Loucy (cell line): ENCODE measurements at regions not wholly inside any gene's neighbourhood (a gene's known extent, or its start where the extent isn't known, plus 50 kb on each side); places are given as distances from the start of the nearest gene placed in this dataset.
"Not testable (repeated sequence)": the region's sequence is repeated elsewhere in the genome, so short reads cannot be mapped to it uniquely, and the experiment has no call there.

Source experiments
- H2AFZ ChIP-seq: fragments of 200-600 bp; sonication (generic); 2 replicates; pipeline ENCODE4 v1.6.0; 2016; ENCODE audit warnings: antibody characterized with exemption, mild to moderate bottlenecking, low read length, moderate library complexity
- H3F3A ChIP-seq: fragments of 200-600 bp; 2 replicates; pipeline ENCODE4 v1.6.0; 2016; ENCODE audit warnings: antibody characterized with exemption, low read depth, mild to moderate bottlenecking
- H3K27me3 ChIP-seq: fragments of 200-600 bp; sonication (generic); 2 replicates; pipeline ENCODE4 v1.6.1; 2014; ENCODE audit warnings: low read length, mild to moderate bottlenecking; ENCODE audit not compliant: insufficient read depth, poor library complexity, severe bottlenecking
- H3K36me3 ChIP-seq: fragments of 200-600 bp; sonication (generic); 2 replicates; pipeline ENCODE4 v1.6.1; 2016; ENCODE audit warnings: low read length; ENCODE audit not compliant: insufficient read depth
- H3K4me1 ChIP-seq: fragments of 200-600 bp; sonication (generic); 2 replicates; pipeline ENCODE4 v1.5.1; 2014; ENCODE audit warnings: low read length, mild to moderate bottlenecking; ENCODE audit not compliant: insufficient read depth, poor library complexity, severe bottlenecking
- H3K4me2 ChIP-seq: fragments of 200-600 bp; sonication (generic); 2 replicates; pipeline ENCODE4 v1.6.0; 2014; ENCODE audit warnings: antibody characterized with exemption, low read length, low read depth, mild to moderate bottlenecking; ENCODE audit not compliant: poor library complexity, severe bottlenecking
- H3K4me3 ChIP-seq: fragments of 200-600 bp; sonication (generic); 2 replicates; pipeline ENCODE4 v1.5.1; 2014; ENCODE audit warnings: low read length, mild to moderate bottlenecking, mixed read lengths; ENCODE audit not compliant: poor library complexity, severe bottlenecking
- H3K79me2 ChIP-seq: fragments of 200-600 bp; sonication (generic); 2 replicates; pipeline ENCODE4 v1.6.1; 2014; ENCODE audit warnings: low read length; ENCODE audit not compliant: insufficient read depth
- H3K9ac ChIP-seq: fragments of 200-600 bp; sonication (generic); 2 replicates; pipeline ENCODE4 v1.6.0; 2014; ENCODE audit warnings: mild to moderate bottlenecking, low read depth, low read length, moderate library complexity; ENCODE audit not compliant: poor library complexity, severe bottlenecking
- H3K9me2 ChIP-seq: fragments of 200-600 bp; sonication (generic); replicated peaks from 2 replicates; pipeline ENCODE4 v1.6.1; 2016; ENCODE audit warnings: low read depth, low read length, mixed read lengths
- H3K9me3 ChIP-seq: fragments of 200-600 bp; sonication (generic); 2 replicates; pipeline ENCODE4 v1.6.1; 2014; ENCODE audit warnings: mild to moderate bottlenecking, antibody characterized with exemption, low read length, low read depth; ENCODE audit not compliant: insufficient read depth
- H4K20me1 ChIP-seq: fragments of 200-600 bp; sonication (generic); 2 replicates; pipeline ENCODE4 v1.6.0; 2014; ENCODE audit warnings: antibody characterized with exemption, low read length, mild to moderate bottlenecking; ENCODE audit not compliant: insufficient read depth, poor library complexity, severe bottlenecking
- CTCF ChIP-seq: fragments of 200-600 bp; sonication (generic); conservative IDR thresholded peaks from 2 replicates; pipeline ENCODE4 v1.5.1; 2014; ENCODE audit warnings: mild to moderate bottlenecking, antibody characterized with exemption, low read length
- EZH2phosphoT487 ChIP-seq: fragments of 200-600 bp; IDR thresholded peaks from 2 replicates; pipeline ENCODE4 v1.6.1; 2018; ENCODE audit warnings: antibody characterized with exemption, mild to moderate bottlenecking, moderate library complexity, borderline replicate concordance

DNA sequence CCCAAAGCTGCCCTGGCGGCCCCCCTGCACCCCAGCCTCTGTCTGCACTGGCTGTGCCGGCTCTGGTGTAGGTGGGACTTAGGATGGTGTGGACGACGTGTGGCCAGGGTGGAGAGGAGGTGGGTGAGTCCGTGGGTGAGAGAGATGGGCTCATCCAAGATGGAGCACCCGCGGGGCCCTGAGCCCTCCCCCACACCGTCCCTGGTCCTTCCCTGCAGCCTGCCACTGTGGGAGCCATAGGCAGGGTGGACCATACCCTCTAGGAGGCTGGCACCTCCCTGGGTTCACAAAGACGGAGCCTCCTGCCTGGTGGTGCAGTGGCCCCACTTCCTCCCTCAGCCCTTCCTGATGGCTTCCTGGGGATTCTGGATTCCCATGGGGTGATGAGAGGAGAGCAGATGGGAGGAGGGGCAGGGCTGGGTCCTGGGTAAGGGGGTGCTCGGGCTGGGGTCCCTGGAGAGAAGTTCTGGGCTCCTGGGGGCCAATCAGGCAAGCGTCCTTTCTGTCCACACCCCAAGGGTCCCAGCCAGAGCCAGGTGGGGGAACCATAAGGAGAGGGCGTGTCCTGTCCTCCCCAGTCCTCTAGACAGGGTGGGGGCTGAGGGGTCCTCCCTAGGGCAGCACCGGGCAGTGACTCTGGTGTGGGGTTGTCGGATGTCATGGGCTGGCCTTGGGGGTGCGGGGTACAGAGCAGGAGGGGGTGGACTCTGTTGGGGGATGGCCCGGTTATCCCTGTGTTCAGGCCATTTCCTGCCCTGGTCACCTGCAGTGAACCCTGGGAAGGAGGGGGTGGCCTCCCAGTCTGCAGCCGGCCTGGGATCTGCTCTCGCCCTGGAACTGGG, 384.8 kb downstream of the TMEM121 start:
- Histone ChIP-seq H3K4me3 (peak overlapping the region; percentile 58), H3K36me3 (no peaks in the 10 kb centered on the region), H3K9me3 (no peaks in the 10 kb centered on the region), H3K27me3 (no peaks in the 10 kb centered on the region), H3K9me2 (no peaks in the 10 kb centered on the region), H3K4me2 (peak overlapping the region; percentile 85), H3K79me2 (peaks cover 96% of the 10 kb centered on the region), H3K9ac (no peak overlapping the region), H2AFZ (no peak overlapping the region), H3K4me1 (peaks cover 32% of the 10 kb centered on the region), H4K20me1 (peaks cover 2% of the 10 kb centered on the region), H3F3A (no peaks in the 10 kb centered on the region)
- TF ChIP-seq EZH2phosphoT487 (no peak), CTCF (no peak)

- H2AFZ ChIP-seq, H3K27me3 ChIP-seq, H3F3A ChIP-seq, H4K20me1 ChIP-seq, H3K9me2 ChIP-seq, H3K36me3 ChIP-seq, H3K9ac ChIP-seq, H3K9me3 ChIP-seq, H3K4me3 ChIP-seq: not testable (repeated sequence)
- Histone ChIP-seq H3K79me2 (peaks cover 96% of the 10 kb centered on the region), H3K4me1 (peaks cover 32% of the 10 kb centered on the region), H3K4me2 (peak overlapping the region; percentile 85)
Observed at GRCh38 chr14:105911848-105912292, 385.5 kb downstream of the TMEM121 start.

GRCh38 chr14:105912641-105913180, 386.3 kb downstream of the TMEM121 start:
- Histone ChIP-seq H2AFZ (no peak overlapping the region), H4K20me1 (peaks cover 2% of the 10 kb centered on the region), H3K27me3 (no peaks in the 10 kb centered on the region), H3F3A (no peaks in the 10 kb centered on the region), H3K79me2 (peaks cover 96% of the 10 kb centered on the region), H3K4me2 (no peak overlapping the region), H3K36me3 (no peaks in the 10 kb centered on the region), H3K4me3 (no peak overlapping the region), H3K9me2 (no peaks in the 10 kb centered on the region), H3K4me1 (peaks cover 27% of the 10 kb centered on the region), H3K9ac (no peak overlapping the region), H3K9me3 (no peaks in the 10 kb centered on the region)
- TF ChIP-seq CTCF (no peak), EZH2phosphoT487 (no peak)
